BE2C (cell line): ENCODE measurements at regions not wholly inside any gene's neighbourhood (a gene's known extent, or its start where the extent isn't known, plus 50 kb on each side); places are given as distances from the start of the nearest gene placed in this dataset.

Experiments
- DNase-seq: peaks from one replicate; pipeline ENCODE4 v3.0.0-alpha.2; 2020
- H3K27me3 ChIP-seq: fragments of 250-450 bp; sonication (Bioruptor Pico); 2 replicates; pipeline ENCODE4 v1.5.1; 2020; ENCODE audit warnings: mild to moderate bottlenecking
- H3K36me3 ChIP-seq: fragments of 250-450 bp; sonication (Bioruptor Pico); 2 replicates; pipeline ENCODE4 v1.5.1; 2020; ENCODE audit warnings: mild to moderate bottlenecking
- H3K4me1 ChIP-seq: fragments of 250-450 bp; sonication (Bioruptor Pico); 2 replicates; pipeline ENCODE4 v1.5.1; 2020
- H3K4me3 ChIP-seq: 2 replicates; pipeline ENCODE4 v1.5.1; 2011; ENCODE audit warnings: low read depth, low read length
- H3K9me3 ChIP-seq: fragments of 250-450 bp; sonication (Bioruptor Pico); 2 replicates; pipeline ENCODE4 v1.5.1; 2020
- CTCF ChIP-seq: IDR thresholded peaks from 2 replicates; pipeline ENCODE4 v1.5.1; 2012; ENCODE audit warnings: mild to moderate bottlenecking, low read depth, low read length

GRCh38 chr4:100795581-100795980 lies 277.8 kb upstream of the EMCN start:
- Histone ChIP-seq H3K36me3 (no peaks in the 10 kb centered on the region), H3K27me3 (no peaks in the 10 kb centered on the region), H3K4me1 (no peaks in the 10 kb centered on the region), H3K9me3 (no peaks in the 10 kb centered on the region), H3K4me3 (no peak overlapping the region)
- TF ChIP-seq CTCF: no peak
- DNase-seq: no peak

- Histone ChIP-seq H3K9me3 (no peaks in the 10 kb centered on the region), H3K27me3 (no peaks in the 10 kb centered on the region), H3K4me3 (no peak overlapping the region), H3K4me1 (no peaks in the 10 kb centered on the region), H3K36me3 (no peaks in the 10 kb centered on the region)
- DNase-seq: no peak
- no peak for TF ChIP-seq CTCF
These were observed 273.2 kb upstream of the EMCN start for GRCh38 chr4:100790836-100791615.

GRCh38 chr4:100789991-100790390 lies 272.2 kb upstream of the EMCN start:
- DNase-seq: no peak
- no peak for TF ChIP-seq CTCF
- no peaks in the 10 kb centered on the region for H3K36me3 ChIP-seq
- no peaks in the 10 kb centered on the region for H3K27me3 ChIP-seq
- H3K4me1 ChIP-seq: no peaks in the 10 kb centered on the region
- no peaks in the 10 kb centered on the region for H3K9me3 ChIP-seq
- H3K4me3 ChIP-seq: no peak overlapping the region

- no peak for TF ChIP-seq CTCF
- H3K36me3 ChIP-seq: no peaks in the 10 kb centered on the region
- H3K4me3 ChIP-seq: no peak overlapping the region
- 0 out of 2 replicates have a peak, but pooled peaks cover 2% of the 10 kb centered on the region for H3K4me1 ChIP-seq
- H3K9me3 ChIP-seq: no peaks in the 10 kb centered on the region
- no peaks in the 10 kb centered on the region for H3K27me3 ChIP-seq
- DNase-seq: no peak
These were observed 268.7 kb upstream of the EMCN start for GRCh38 chr4:100786481-100786880.

GRCh38 chr4:100782356-100782755 lies 264.5 kb upstream of the EMCN start:
- no peaks in the 10 kb centered on the region for H3K9me3 ChIP-seq
- no peak overlapping the region for H3K4me3 ChIP-seq
- 0 out of 2 replicates have a peak, but pooled peaks cover 2% of the 10 kb centered on the region for H3K4me1 ChIP-seq
- TF ChIP-seq CTCF: no peak
- H3K36me3 ChIP-seq: no peaks in the 10 kb centered on the region
- DNase-seq: no peak
- no peaks in the 10 kb centered on the region for H3K27me3 ChIP-seq

GRCh38 chr4:100781435-100781834 lies 263.6 kb upstream of the EMCN start:
- no peaks in the 10 kb centered on the region for H3K9me3 ChIP-seq

More at GRCh38 chr4:100781435-100781834, 263.6 kb upstream of the EMCN start:
- Histone ChIP-seq H3K4me3 (no peak overlapping the region), H3K36me3 (no peaks in the 10 kb centered on the region), H3K27me3 (no peaks in the 10 kb centered on the region), H3K4me1 (0 out of 2 replicates have a peak, but pooled peaks cover 2% of the 10 kb centered on the region)
- no peak for TF ChIP-seq CTCF
- DNase-seq: no peak
